ENCODE measurements at regions not wholly inside any gene's neighbourhood (a gene's known extent, or its start where the extent isn't known, plus 50 kb on each side); places are given as distances from the start of the nearest gene placed in this dataset.
"Not testable (repeated sequence)": the region's sequence is repeated elsewhere in the genome, so short reads cannot be mapped to it uniquely, and the experiment has no call there.

- no peaks in the 10 kb centered on the region for H3K4me1 Mint-ChIP-seq
- ATAC-seq (ENCODE audit: low read depth in 2 of 2) (no peak), DNase-seq (no peak)
- Histone ChIP-seq H3K4me1 (ENCODE audit: control insufficient read depth, insufficient read depth, low read length, poor library complexity, severe bottlenecking) (no peaks in the 10 kb centered on the region), H3K9me3 (ENCODE audit: control insufficient read depth in 2 of 2, low read length in 2 of 2) (no peaks in the 10 kb centered on the region), H3K27ac (ENCODE audit: insufficient read depth, low read length, poor library complexity, severe bottlenecking) (no peak overlapping the region), H3K4me3 (ENCODE audit: low read depth, low read length) (no peak overlapping the region), H3K27me3 (ENCODE audit: control insufficient read depth, insufficient read depth, low read length) (no peaks in the 10 kb centered on the region), H3K36me3 (ENCODE audit: control insufficient read depth, insufficient read depth, low read length) (no peaks in the 10 kb centered on the region)
- no peak overlapping the region for H3K4me3 Mint-ChIP-seq
- no peaks in the 10 kb centered on the region for H3K36me3 Mint-ChIP-seq
- peaks cover 0 to 2% (median 0%) of the 10 kb centered on the region in 7 donors for H3K9me3 Mint-ChIP-seq
- no peak overlapping the region for H3K27ac Mint-ChIP-seq
- H3K27me3 Mint-ChIP-seq: peaks cover 7% of the 10 kb centered on the region
Measured at GRCh38 chr18:77397617-77398016, 148.0 kb downstream of the GALR1 start.

- no peaks in the 10 kb centered on the region for H3K4me1 Mint-ChIP-seq
- no peak for ATAC-seq (ENCODE audit: low read depth in 2 of 2)
Measured at GRCh38 chr18:77400561-77400960, 150.9 kb downstream of the GALR1 start.

GRCh38 chr18:77401173-77401572 is 151.5 kb downstream of the GALR1 start:
- Mint-ChIP-seq H3K27me3 (peaks cover 8% of the 10 kb centered on the region), H3K36me3 (no peaks in the 10 kb centered on the region), H3K4me3 (no peak overlapping the region), H3K4me1 (no peaks in the 10 kb centered on the region), H3K9me3 (no peaks in the 10 kb centered on the region), H3K27ac (no peak overlapping the region)
- no peaks in the 10 kb centered on the region for H3K4me1 ChIP-seq (ENCODE audit: control insufficient read depth, insufficient read depth, low read length, poor library complexity, severe bottlenecking)
- no peak overlapping the region for H3K4me3 ChIP-seq (ENCODE audit: low read depth, low read length)
- no peaks in the 10 kb centered on the region for H3K9me3 ChIP-seq (ENCODE audit: control insufficient read depth in 2 of 2, low read length in 2 of 2)
- no peaks in the 10 kb centered on the region for H3K27me3 ChIP-seq (ENCODE audit: control insufficient read depth, insufficient read depth, low read length)
- no peaks in the 10 kb centered on the region for H3K36me3 ChIP-seq (ENCODE audit: control insufficient read depth, insufficient read depth, low read length)
- no peak for ATAC-seq (ENCODE audit: low read depth in 2 of 2)
- DNase-seq: no peak
- no peak overlapping the region for H3K27ac ChIP-seq (ENCODE audit: insufficient read depth, low read length, poor library complexity, severe bottlenecking)

More at GRCh38 chr18:77400561-77400960, 150.9 kb downstream of the GALR1 start:
- Mint-ChIP-seq H3K4me3 (no peak overlapping the region), H3K27me3 (peaks cover 8% of the 10 kb centered on the region), H3K9me3 (no peaks in the 10 kb centered on the region), H3K36me3 (no peaks in the 10 kb centered on the region), H3K27ac (no peak overlapping the region)
- DNase-seq: no peak
- no peaks in the 10 kb centered on the region for H3K27me3 ChIP-seq (ENCODE audit: control insufficient read depth, insufficient read depth, low read length)
- no peaks in the 10 kb centered on the region for H3K36me3 ChIP-seq (ENCODE audit: control insufficient read depth, insufficient read depth, low read length)
- no peak overlapping the region for H3K27ac ChIP-seq (ENCODE audit: insufficient read depth, low read length, poor library complexity, severe bottlenecking)
- no peaks in the 10 kb centered on the region for H3K4me1 ChIP-seq (ENCODE audit: control insufficient read depth, insufficient read depth, low read length, poor library complexity, severe bottlenecking)
- H3K9me3 ChIP-seq (ENCODE audit: control insufficient read depth in 2 of 2, low read length in 2 of 2): no peaks in the 10 kb centered on the region
- H3K4me3 ChIP-seq (ENCODE audit: low read depth, low read length): no peak overlapping the region

DNA sequence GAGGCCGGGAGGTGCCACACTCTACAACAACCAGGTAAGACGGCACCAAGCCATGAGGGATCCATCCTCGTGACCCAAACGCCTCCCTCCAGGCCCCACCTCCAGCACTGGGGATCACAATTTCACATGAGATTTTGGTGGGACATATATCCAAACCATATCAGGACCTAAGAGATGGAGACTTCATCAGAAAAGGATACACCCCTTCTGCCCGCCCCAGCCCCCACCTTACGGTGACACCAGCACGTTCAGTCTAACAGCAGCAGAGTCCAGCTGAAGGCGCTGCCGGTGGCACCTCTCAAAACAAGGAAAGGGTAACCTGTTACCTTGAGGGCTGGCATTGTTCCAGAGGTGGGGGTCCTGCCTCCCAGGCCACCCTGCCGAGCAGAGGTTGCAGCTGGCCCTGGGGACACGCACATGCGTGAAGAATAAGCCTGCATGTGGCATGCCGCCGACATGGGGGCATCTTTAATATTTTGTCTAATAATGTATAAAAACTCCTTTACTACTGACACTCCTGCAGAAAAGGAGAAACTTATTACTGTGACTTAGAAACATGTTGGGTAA is 154.4 kb downstream of the GALR1 start:
- H3K27ac ChIP-seq (ENCODE audit: insufficient read depth, low read length, poor library complexity, severe bottlenecking): no peak overlapping the region
- no peaks in the 10 kb centered on the region for H3K27me3 ChIP-seq (ENCODE audit: control insufficient read depth, insufficient read depth, low read length)
- no peak overlapping the region for H3K4me3 Mint-ChIP-seq
- H3K4me3 ChIP-seq (ENCODE audit: low read depth, low read length): no peak overlapping the region
- DNase-seq (no peak), ATAC-seq (ENCODE audit: low read depth in 2 of 2) (no peak)
- no peaks in the 10 kb centered on the region for H3K9me3 ChIP-seq (ENCODE audit: control insufficient read depth in 2 of 2, low read length in 2 of 2)
- no peaks in the 10 kb centered on the region for H3K36me3 ChIP-seq (ENCODE audit: control insufficient read depth, insufficient read depth, low read length)
- H3K27me3 Mint-ChIP-seq: peaks cover 4% of the 10 kb centered on the region
- no peak overlapping the region for H3K27ac Mint-ChIP-seq
- H3K9me3 Mint-ChIP-seq: no peaks in the 10 kb centered on the region
- no peaks in the 10 kb centered on the region for H3K4me1 Mint-ChIP-seq
- H3K36me3 Mint-ChIP-seq: no peaks in the 10 kb centered on the region
- H3K4me1 ChIP-seq (ENCODE audit: control insufficient read depth, insufficient read depth, low read length, poor library complexity, severe bottlenecking): no peaks in the 10 kb centered on the region

- Mint-ChIP-seq H3K36me3 (no peaks in the 10 kb centered on the region), H3K27me3 (peaks cover 4% of the 10 kb centered on the region), H3K27ac (no peak overlapping the region), H3K4me1 (no peaks in the 10 kb centered on the region), H3K9me3 (no peaks in the 10 kb centered on the region), H3K4me3 (no peak overlapping the region)
- no peak overlapping the region for H3K4me3 ChIP-seq (ENCODE audit: low read depth, low read length)
- no peak for ATAC-seq (ENCODE audit: low read depth in 2 of 2)
- H3K27ac ChIP-seq (ENCODE audit: insufficient read depth, low read length, poor library complexity, severe bottlenecking): no peak overlapping the region
- H3K27me3 ChIP-seq (ENCODE audit: control insufficient read depth, insufficient read depth, low read length): no peaks in the 10 kb centered on the region
- H3K4me1 ChIP-seq (ENCODE audit: control insufficient read depth, insufficient read depth, low read length, poor library complexity, severe bottlenecking): no peaks in the 10 kb centered on the region
- H3K36me3 ChIP-seq (ENCODE audit: control insufficient read depth, insufficient read depth, low read length): no peaks in the 10 kb centered on the region
- DNase-seq: no peak
- no peaks in the 10 kb centered on the region for H3K9me3 ChIP-seq (ENCODE audit: control insufficient read depth in 2 of 2, low read length in 2 of 2)
Measured at GRCh38 chr18:77405096-77405495, 155.4 kb downstream of the GALR1 start.

DNA sequence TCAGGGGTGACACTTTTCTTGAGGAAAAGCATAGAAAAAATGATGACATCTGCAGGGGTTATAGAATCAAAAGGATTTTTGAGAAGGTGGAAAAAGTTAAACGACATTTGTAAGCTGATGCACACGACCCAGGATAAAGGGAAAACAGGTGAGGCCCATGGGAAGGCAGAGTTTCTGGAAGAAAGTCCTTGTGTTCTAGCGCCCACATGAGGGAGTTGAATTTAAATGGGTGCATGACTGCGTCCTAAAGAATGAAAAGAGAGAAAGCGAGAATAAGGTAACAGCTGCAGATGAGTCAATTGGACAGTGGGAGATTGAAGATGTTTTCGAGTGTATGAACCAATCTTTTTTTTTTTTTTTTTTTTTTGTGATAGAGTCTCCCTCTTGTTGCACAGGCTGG is 158.1 kb downstream of the GALR1 start:
- Mint-ChIP-seq H3K27ac (no peak overlapping the region), H3K4me1 (no peaks in the 10 kb centered on the region), H3K27me3 (peaks cover 4% of the 10 kb centered on the region), H3K36me3 (no peaks in the 10 kb centered on the region), H3K4me3 (no peak overlapping the region), H3K9me3 (no peaks in the 10 kb centered on the region)
- H3K27me3 ChIP-seq (ENCODE audit: control insufficient read depth, insufficient read depth, low read length): no peaks in the 10 kb centered on the region
- ATAC-seq (ENCODE audit: low read depth in 2 of 2) (no peak), DNase-seq (no peak)
- H3K36me3 ChIP-seq (ENCODE audit: control insufficient read depth, insufficient read depth, low read length): no peaks in the 10 kb centered on the region
- H3K27ac ChIP-seq (ENCODE audit: insufficient read depth, low read length, poor library complexity, severe bottlenecking): no peak overlapping the region
- no peaks in the 10 kb centered on the region for H3K4me1 ChIP-seq (ENCODE audit: control insufficient read depth, insufficient read depth, low read length, poor library complexity, severe bottlenecking)
- H3K9me3 ChIP-seq (ENCODE audit: control insufficient read depth in 2 of 2, low read length in 2 of 2): no peaks in the 10 kb centered on the region
- no peak overlapping the region for H3K4me3 ChIP-seq (ENCODE audit: low read depth, low read length)

DNA sequence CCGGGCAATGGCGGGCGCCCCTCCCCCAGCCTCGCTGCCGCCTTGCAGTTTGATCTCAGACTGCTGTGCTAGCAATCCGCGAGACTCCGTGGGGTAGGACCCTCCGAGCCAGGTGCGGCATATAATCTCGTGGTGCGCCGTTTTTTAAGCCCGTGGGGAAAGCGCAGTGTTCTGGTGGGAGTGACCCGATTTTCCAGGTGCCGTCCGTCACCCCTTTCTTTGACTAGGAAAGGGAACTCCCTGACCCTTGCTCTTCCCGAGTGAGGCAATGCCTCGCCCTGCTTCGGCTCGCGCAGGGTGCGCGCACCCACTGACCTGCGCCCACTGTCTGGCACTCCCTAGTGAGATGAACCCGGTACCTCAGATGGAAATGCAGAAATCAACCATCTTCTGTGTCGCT is 171.9 kb downstream of the GALR1 start:
- H3K4me1 ChIP-seq (ENCODE audit: control insufficient read depth, insufficient read depth, low read length, poor library complexity, severe bottlenecking); H3K4me3 ChIP-seq (ENCODE audit: low read depth, low read length); ATAC-seq (ENCODE audit: low read depth in 2 of 2); H3K27ac Mint-ChIP-seq; H3K4me3 Mint-ChIP-seq; H3K27me3 ChIP-seq (ENCODE audit: control insufficient read depth, insufficient read depth, low read length); H3K36me3 ChIP-seq (ENCODE audit: control insufficient read depth, insufficient read depth, low read length); DNase-seq; H3K36me3 Mint-ChIP-seq; H3K9me3 ChIP-seq (ENCODE audit: control insufficient read depth in 2 of 2, low read length in 2 of 2); H3K4me1 Mint-ChIP-seq; H3K9me3 Mint-ChIP-seq; H3K27ac ChIP-seq (ENCODE audit: insufficient read depth, low read length, poor library complexity, severe bottlenecking); H3K27me3 Mint-ChIP-seq: not testable (repeated sequence)

DNA sequence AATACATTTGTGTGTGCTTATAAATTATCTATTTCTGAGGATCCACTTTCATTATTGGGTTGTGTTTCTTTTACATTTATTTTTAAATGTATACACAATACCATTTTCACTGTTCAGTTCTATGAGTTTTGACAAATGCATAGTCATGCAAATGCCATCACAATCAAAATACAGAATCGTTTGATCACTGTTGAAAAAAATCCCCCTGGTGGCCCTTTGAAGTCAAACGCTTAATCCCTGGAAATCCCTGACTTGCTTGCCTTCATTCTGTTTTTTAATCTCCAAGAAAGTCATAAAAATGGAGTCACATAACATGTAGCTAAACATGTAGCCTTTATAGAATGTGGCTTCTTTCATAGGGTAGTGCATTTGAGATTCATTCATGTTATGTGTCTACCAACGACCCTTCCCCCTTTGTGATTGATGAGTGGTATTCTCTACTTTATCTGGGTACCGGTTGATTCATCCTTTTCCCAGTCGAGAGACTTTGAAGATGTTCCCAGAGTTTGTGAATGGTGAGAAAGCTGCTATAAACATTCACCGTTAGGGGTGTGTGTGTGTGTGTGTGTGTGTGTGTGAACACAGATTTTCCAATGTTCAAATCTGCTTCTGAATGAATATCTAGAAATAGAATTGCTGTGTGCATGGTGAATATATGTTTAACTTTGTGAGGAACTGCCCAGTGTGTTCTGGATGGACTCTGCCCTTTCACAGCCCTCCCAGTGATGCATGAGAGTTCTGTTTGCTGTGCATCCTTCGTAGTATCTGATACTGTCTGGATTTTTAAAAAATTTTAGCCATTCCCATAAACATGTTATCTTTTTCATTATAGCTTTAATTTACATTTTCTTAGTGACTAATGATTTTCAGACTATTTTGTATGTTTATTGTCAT is 173.6 kb downstream of the GALR1 start:
- H3K36me3 Mint-ChIP-seq: no peaks in the 10 kb centered on the region
- Histone ChIP-seq H3K9me3 (ENCODE audit: control insufficient read depth in 2 of 2, low read length in 2 of 2) (no peaks in the 10 kb centered on the region), H3K36me3 (ENCODE audit: control insufficient read depth, insufficient read depth, low read length) (no peaks in the 10 kb centered on the region), H3K4me1 (ENCODE audit: control insufficient read depth, insufficient read depth, low read length, poor library complexity, severe bottlenecking) (no peaks in the 10 kb centered on the region), H3K27ac (ENCODE audit: insufficient read depth, low read length, poor library complexity, severe bottlenecking) (no peak overlapping the region), H3K4me3 (ENCODE audit: low read depth, low read length) (no peak overlapping the region), H3K27me3 (ENCODE audit: control insufficient read depth, insufficient read depth, low read length) (no peaks in the 10 kb centered on the region)
- H3K27ac Mint-ChIP-seq: no peak overlapping the region
- H3K27me3 Mint-ChIP-seq: peaks cover 6% of the 10 kb centered on the region
- H3K4me3 Mint-ChIP-seq: no peak overlapping the region
- peaks cover 0 to 4% (median 0%) of the 10 kb centered on the region in 7 donors for H3K9me3 Mint-ChIP-seq
- DNase-seq (no peak), ATAC-seq (ENCODE audit: low read depth in 2 of 2) (no peak)
- H3K4me1 Mint-ChIP-seq: peaks cover 0 to 2% (median 0%) of the 10 kb centered on the region in 4 donors
